ENCODE measurements at regions not wholly inside any gene's neighbourhood (a gene's known extent, or its start where the extent isn't known, plus 50 kb on each side); places are given as distances from the start of the nearest gene placed in this dataset.

DNA sequence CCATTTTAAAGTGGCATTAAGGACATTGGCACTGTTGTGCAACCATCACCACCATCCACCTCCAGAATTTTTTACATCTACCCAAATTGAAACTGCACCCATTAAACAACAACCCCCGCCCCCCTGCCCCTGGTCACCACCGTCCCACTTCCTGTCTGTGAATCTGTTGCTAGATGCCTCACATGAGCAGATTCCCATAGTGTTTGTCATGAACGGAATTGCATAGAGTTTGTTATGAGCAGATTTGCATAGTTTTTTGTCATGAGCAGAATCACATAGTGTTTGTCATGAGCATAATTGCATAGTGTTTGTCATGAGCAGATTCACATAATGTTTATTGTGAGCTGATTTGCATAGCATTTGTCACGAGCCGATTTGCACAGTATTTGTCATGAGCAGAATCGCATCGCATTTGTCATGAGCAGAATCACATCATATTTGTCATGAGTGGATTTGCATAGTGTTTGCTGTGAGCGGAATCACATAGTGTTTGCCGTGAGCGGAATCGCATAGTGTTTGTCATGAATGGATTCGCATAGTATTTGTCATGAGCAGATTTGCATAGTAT, 54.0 kb upstream of the GTF3A start:
- DNase-seq = no peak

DNA sequence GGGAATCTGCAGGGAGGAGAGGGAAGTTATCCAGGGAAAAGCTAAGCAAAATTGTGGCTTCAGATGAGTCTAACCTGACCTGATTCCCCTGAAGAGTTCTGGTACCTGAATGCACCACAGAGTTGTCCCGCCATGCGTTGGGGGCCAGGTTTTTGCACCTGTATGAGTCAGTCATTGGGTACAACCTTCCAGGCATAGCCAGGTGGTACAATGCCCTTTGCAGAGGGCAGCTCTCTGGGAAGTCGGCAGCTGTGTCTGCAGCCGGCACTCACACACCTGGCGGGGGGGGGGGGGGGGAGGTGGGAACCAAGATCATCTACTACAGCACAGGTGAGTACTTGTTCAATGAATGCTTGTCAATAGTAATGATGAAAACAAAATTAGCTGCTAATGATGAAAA, 52.5 kb upstream of the GTF3A start:
- no peak for DNase-seq

DNA sequence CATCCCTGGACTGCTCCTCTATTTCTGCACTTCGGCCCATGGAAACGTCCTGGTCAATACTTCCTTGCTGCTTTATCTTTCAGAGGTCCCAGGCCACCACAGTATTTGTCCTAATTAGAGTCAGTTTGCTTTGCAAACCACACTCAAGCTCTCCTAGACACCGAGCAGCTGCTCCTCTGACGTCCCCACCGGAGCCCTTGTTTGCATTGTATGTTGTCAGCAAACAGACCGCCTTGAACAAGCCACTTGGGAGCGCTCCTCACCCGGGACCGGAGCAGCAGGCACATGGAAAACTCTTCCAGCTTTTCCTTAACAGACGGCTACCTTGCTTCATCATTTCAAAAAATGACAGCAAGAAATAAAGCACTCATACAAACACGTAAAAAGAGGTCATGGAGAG, 51.5 kb upstream of the GTF3A start:
- no peak for DNase-seq

DNA sequence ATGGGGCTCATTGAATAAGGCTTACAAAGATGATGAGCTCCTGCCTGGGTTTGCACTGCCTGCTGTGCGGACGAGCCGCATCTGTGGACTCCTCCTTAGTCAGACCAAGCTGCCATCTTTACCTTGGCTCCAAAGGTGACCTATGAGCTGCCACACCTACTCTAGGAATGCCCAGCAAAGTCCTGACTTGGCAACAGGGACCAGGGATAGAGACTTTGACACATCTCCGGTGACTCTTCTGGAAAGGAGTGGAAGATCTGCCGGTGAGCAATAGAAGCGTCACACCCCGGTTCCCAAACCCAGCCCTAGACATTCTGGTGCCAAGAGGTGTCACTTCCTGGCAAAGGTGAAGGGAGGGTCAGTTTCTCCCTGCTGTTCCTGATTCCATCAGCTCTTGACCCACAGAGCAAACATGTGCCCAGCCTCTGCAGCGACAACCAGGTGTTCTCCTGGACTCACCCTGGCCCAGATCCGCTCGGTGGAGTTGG, 50.2 kb upstream of the GTF3A start:
- DNase-seq = no peak

Data from left hindlimb (tissue), 1 donor.